PC-9 (cell line): ENCODE measurements at regions not wholly inside any gene's neighbourhood (a gene's known extent, or its start where the extent isn't known, plus 50 kb on each side); places are given as distances from the start of the nearest gene placed in this dataset.

Experiments
- BruUV-seq: library from RNA; stranded (reverse); fragments of 400-500 nt; replicated peaks from 2 replicates; lab custom pipeline; 2021; lab: Mats Ljungman, UMichigan
- CTCF ChIA-PET: fragments of 300-600 bp; sonication (Branson Sonifier 250); formaldehyde crosslinking; loops from one replicate; lab custom pipeline; 2022; ENCODE audit warnings: antibody characterized with exemption; lab: Charles Lee
- POLR2A ChIA-PET: fragments of 300-600 bp; sonication (Branson Sonifier 250); formaldehyde crosslinking; loops from one replicate; lab custom pipeline; 2022; ENCODE audit warnings: antibody characterized with exemption; ENCODE audit not compliant: unreplicated experiment; lab: Charles Lee
- DNase-seq, 2 experiments: peaks; one replicate each; pipeline versions ENCODE4 v3.0.0 to v3.0.0-alpha.2; 2015 to 2022; ENCODE audit warnings: mixed read lengths in 1 of 2
- H2AFZ ChIP-seq: fragments of 200-600 bp; sonication (generic); 2 replicates; pipeline ENCODE4 v1.8.1; 2017; ENCODE audit warnings: antibody characterized with exemption
- H3F3A ChIP-seq: fragments of 200-600 bp; sonication (generic); 2 replicates; pipeline ENCODE4 v1.8.1; 2017; ENCODE audit warnings: antibody characterized with exemption, mild to moderate bottlenecking, low read depth; ENCODE audit not compliant: insufficient read depth
- H3K27ac ChIP-seq: fragments of 200-600 bp; sonication (generic); 2 replicates; pipeline ENCODE4 v1.6.1; 2016; ENCODE audit warnings: mixed run types
- H3K27me3 ChIP-seq: fragments of 200-600 bp; sonication (generic); 2 replicates; pipeline ENCODE4 v1.6.1; 2016; ENCODE audit warnings: low read depth, mixed run types; ENCODE audit not compliant: insufficient read depth
- H3K36me3 ChIP-seq: fragments of 200-600 bp; sonication (generic); 2 replicates; pipeline ENCODE4 v1.6.1; 2016; ENCODE audit warnings: low read depth, mixed run types
- H3K4me1 ChIP-seq: fragments of 200-600 bp; sonication (generic); replicated peaks from 2 replicates; pipeline ENCODE4 v1.6.1; 2016; ENCODE audit warnings: mixed run types; ENCODE audit not compliant: insufficient read depth
- H3K4me2 ChIP-seq: fragments of 200-600 bp; sonication (generic); 2 replicates; pipeline ENCODE4 v1.6.1; 2017; ENCODE audit warnings: mixed run types
- H3K4me3 ChIP-seq: fragments of 200-600 bp; sonication (generic); 2 replicates; pipeline ENCODE4 v1.6.1; 2016; ENCODE audit warnings: mixed run types
- H3K79me2 ChIP-seq: fragments of 200-600 bp; sonication (generic); 2 replicates; pipeline ENCODE4 v1.6.1; 2017; ENCODE audit warnings: low read depth, mixed run types
- H3K9me2 ChIP-seq: fragments of 200-600 bp; sonication (generic); 2 replicates; pipeline ENCODE4 v1.8.1; 2017; ENCODE audit warnings: mild to moderate bottlenecking; ENCODE audit not compliant: insufficient read depth
- H3K9me3 ChIP-seq: fragments of 200-600 bp; sonication (generic); 2 replicates; pipeline ENCODE4 v1.8.1; 2016; ENCODE audit warnings: low read depth; ENCODE audit not compliant: insufficient read depth
- H4K20me1 ChIP-seq: fragments of 200-600 bp; sonication (generic); 2 replicates; pipeline ENCODE4 v1.8.1; 2017; ENCODE audit not compliant: insufficient read depth
- CTCF ChIP-seq: fragments of 200-600 bp; sonication (generic); conservative IDR thresholded peaks from 2 replicates; pipeline ENCODE4 v1.6.1; 2017; ENCODE audit warnings: mixed run types, antibody characterized with exemption, mild to moderate bottlenecking, moderate library complexity
- EZH2 ChIP-seq: fragments of 200-600 bp; sonication (generic); IDR thresholded peaks from 2 replicates; pipeline ENCODE4 v1.8.0; 2017; ENCODE audit warnings: antibody characterized with exemption, low read depth
- intact Hi-C: fragments of 100-400 bp; cut with micrococcal nuclease; formaldehyde crosslinking; loops from one replicate; pipeline ENCODE4 v1.10.0; 2022; ENCODE audit not compliant: unreplicated experiment

GRCh38 chr5:124156415-124156996 lies 589.9 kb downstream of the ZNF608 start:
- Histone ChIP-seq H3K4me2 (no peak overlapping the region), H3K4me3 (no peak overlapping the region), H3F3A (no peaks in the 10 kb centered on the region), H3K9me2 (no peaks in the 10 kb centered on the region), H3K36me3 (no peaks in the 10 kb centered on the region), H3K79me2 (no peaks in the 10 kb centered on the region), H2AFZ (no peak overlapping the region), H3K27me3 (no peaks in the 10 kb centered on the region), H4K20me1 (no peaks in the 10 kb centered on the region), H3K9me3 (peaks cover 25% of the 10 kb centered on the region), H3K27ac (no peak overlapping the region), H3K4me1 (no peaks in the 10 kb centered on the region)
- CTCF ChIA-PET, result no interaction called here
- TF ChIP-seq EZH2 (no peak), CTCF (no peak)
- POLR2A ChIA-PET, result no interaction called here
- no TSS peak for BruUV-seq
- no peak for DNase-seq
- intact Hi-C loops, result no loop called here

GRCh38 chr5:124154714-124155113 lies 591.7 kb downstream of the ZNF608 start:
- CTCF ChIA-PET, result no interaction called here
- DNase-seq, result no peak
- POLR2A ChIA-PET, result no interaction called here
- Histone ChIP-seq H3K9me2 (no peaks in the 10 kb centered on the region), H3K27ac (no peak overlapping the region), H3K9me3 (peaks cover 25% of the 10 kb centered on the region), H3K79me2 (no peaks in the 10 kb centered on the region), H3K4me2 (no peak overlapping the region), H3K4me1 (no peaks in the 10 kb centered on the region), H2AFZ (no peak overlapping the region), H4K20me1 (no peaks in the 10 kb centered on the region), H3K4me3 (no peak overlapping the region), H3K27me3 (no peaks in the 10 kb centered on the region), H3K36me3 (no peaks in the 10 kb centered on the region), H3F3A (no peaks in the 10 kb centered on the region)
- TF ChIP-seq CTCF (no peak), EZH2 (no peak)
- intact Hi-C loops, result no loop called here
- BruUV-seq, result no TSS peak

GRCh38 chr5:124153588-124153987 lies 592.9 kb downstream of the ZNF608 start:
- Histone ChIP-seq H3K4me1 (no peaks in the 10 kb centered on the region), H3K4me2 (no peak overlapping the region), H3K36me3 (no peaks in the 10 kb centered on the region), H3K27me3 (no peaks in the 10 kb centered on the region), H3K27ac (no peak overlapping the region), H3F3A (no peaks in the 10 kb centered on the region), H2AFZ (no peak overlapping the region), H3K9me2 (no peaks in the 10 kb centered on the region), H3K9me3 (peaks cover 25% of the 10 kb centered on the region), H4K20me1 (no peaks in the 10 kb centered on the region), H3K4me3 (no peak overlapping the region), H3K79me2 (no peaks in the 10 kb centered on the region)
- TF ChIP-seq CTCF, result no peak
- TF ChIP-seq EZH2, result no peak
- BruUV-seq, result no TSS peak
- DNase-seq, result no peak
- ChIA-PET CTCF (no interaction called here), POLR2A (no interaction called here)
- intact Hi-C loops, result no loop called here
